IMR-90 (cell line): ENCODE measurements at regions not wholly inside any gene's neighbourhood (a gene's known extent, or its start where the extent isn't known, plus 50 kb on each side); places are given as distances from the start of the nearest gene placed in this dataset.

Experiments
- ATAC-seq: fragments of 200-7000 bp; cut with Tn5 transposase; 2 replicates; pipeline ENCODE4 v1.9.1; 2020; ENCODE audit warnings: low read depth, mild to moderate bottlenecking, moderate library complexity
- BruUV-seq: library from RNA; stranded (reverse); fragments of 400-500 nt; replicated peaks from 2 replicates; lab custom pipeline; 2021; lab: Mats Ljungman, UMichigan
- CTCF ChIA-PET: fragments of 300-600 bp; formaldehyde crosslinking; extraction: SDS; loops from one replicate; lab custom pipeline; 2021; ENCODE audit warnings: antibody characterized with exemption; lab: Yijun Ruan, JAX
- POLR2A ChIA-PET: fragments of 300-600 bp; sonication (Branson Sonifier 250); formaldehyde crosslinking; loops from one replicate; lab custom pipeline; 2022; ENCODE audit warnings: antibody characterized with exemption; ENCODE audit not compliant: unreplicated experiment; lab: Charles Lee
- DNase-seq: peaks from one replicate; pipeline ENCODE4 v3.0.0; 2013
- H2AFZ ChIP-seq: replicated peaks from 2 replicates; pipeline ENCODE3; 2013; ENCODE audit warnings: low read length, mild to moderate bottlenecking; ENCODE audit not compliant: poor library complexity
- H2AK5ac ChIP-seq: 2 replicates; pipeline ENCODE4 v1.6.1; 2013; ENCODE audit warnings: low read depth, low read length, inconsistent platforms
- H2AK9ac ChIP-seq: replicated peaks from 2 replicates; pipeline ENCODE3; 2013; ENCODE audit warnings: mild to moderate bottlenecking, low read depth, low read length, moderate library complexity; ENCODE audit not compliant: poor library complexity
- H2BK120ac ChIP-seq: 2 replicates; pipeline ENCODE4 v1.6.1; 2013; ENCODE audit warnings: low read depth, low read length, inconsistent platforms
- H2BK15ac ChIP-seq: 3 replicates; pipeline ENCODE4 v1.6.1; 2013; ENCODE audit warnings: low read depth, low read length, inconsistent platforms
- H2BK20ac ChIP-seq: 2 replicates; pipeline ENCODE4 v1.6.1; 2013; ENCODE audit warnings: low read depth, mild to moderate bottlenecking, inconsistent platforms, low read length, moderate library complexity
- H2BK5ac ChIP-seq: 2 replicates; pipeline ENCODE4 v1.6.1; 2013; ENCODE audit warnings: mild to moderate bottlenecking, low read depth, low read length, inconsistent platforms; ENCODE audit not compliant: poor library complexity, severe bottlenecking
- H3K14ac ChIP-seq: replicated peaks from 2 replicates; pipeline ENCODE4 v1.6.1; 2013; ENCODE audit warnings: low read depth, low read length, inconsistent platforms
- H3K18ac ChIP-seq: 2 replicates; pipeline ENCODE4 v1.6.1; 2013; ENCODE audit warnings: low read depth, low read length, control low read depth
- H3K23ac ChIP-seq: 2 replicates; pipeline ENCODE4 v1.6.1; 2013; ENCODE audit warnings: low read depth, low read length, inconsistent platforms
- H3K27ac ChIP-seq: 2 replicates; pipeline ENCODE4 v1.5.1; 2013; ENCODE audit warnings: mild to moderate bottlenecking, control low read depth, low read length; ENCODE audit not compliant: insufficient read depth
- H3K27me3 ChIP-seq: 2 replicates; pipeline ENCODE4 v1.6.1; 2013; ENCODE audit warnings: low read length; ENCODE audit not compliant: control insufficient read depth, insufficient read depth
- H3K36me3 ChIP-seq: 2 replicates; pipeline ENCODE4 v1.6.1; 2013; ENCODE audit warnings: low read length, mixed read lengths; ENCODE audit not compliant: control insufficient read depth, insufficient read depth
- H3K4ac ChIP-seq: 2 replicates; pipeline ENCODE4 v1.6.1; 2013; ENCODE audit warnings: low read depth, low read length, inconsistent platforms
- H3K4me1 ChIP-seq: 2 replicates; pipeline ENCODE4 v1.6.1; 2013; ENCODE audit warnings: low read length, mixed read lengths; ENCODE audit not compliant: control insufficient read depth, insufficient read depth
- H3K4me2 ChIP-seq: 2 replicates; pipeline ENCODE4 v1.6.1; 2013; ENCODE audit warnings: low read depth, mild to moderate bottlenecking, control low read depth, low read length, moderate library complexity
- H3K4me3 ChIP-seq: 2 replicates; pipeline ENCODE4 v1.5.1; 2013; ENCODE audit warnings: low read depth, mild to moderate bottlenecking, control low read depth, low read length, moderate library complexity; ENCODE audit not compliant: insufficient read depth
- H3K56ac ChIP-seq: 2 replicates; pipeline ENCODE4 v1.6.1; 2013; ENCODE audit warnings: low read length, inconsistent platforms; ENCODE audit not compliant: insufficient read depth; ENCODE audit errors: extremely low read depth
- H3K79me1 ChIP-seq, 2 experiments: 2 replicates each; pipeline ENCODE4 v1.6.1; 2013; ENCODE audit warnings: low read length in 2 of 2, inconsistent platforms in 1 of 2, low read depth in 1 of 2
- H3K9ac ChIP-seq: 2 replicates; pipeline ENCODE4 v1.6.1; 2013; ENCODE audit warnings: low read depth, low read length, control low read depth
- H3K9me1 ChIP-seq: 2 replicates; pipeline ENCODE4 v1.6.1; 2013; ENCODE audit warnings: low read length, inconsistent platforms; ENCODE audit not compliant: insufficient read depth
- H3K9me3 ChIP-seq: 2 replicates; pipeline ENCODE4 v1.6.1; 2013; ENCODE audit warnings: low read length; ENCODE audit not compliant: control insufficient read depth, insufficient read depth
- H4K20me1 ChIP-seq: 2 replicates; pipeline ENCODE4 v1.6.1; 2013; ENCODE audit warnings: low read length, inconsistent platforms; ENCODE audit not compliant: insufficient read depth
- H4K5ac ChIP-seq: 2 replicates; pipeline ENCODE4 v1.6.1; 2013; ENCODE audit warnings: mild to moderate bottlenecking, low read depth, low read length, control low read depth
- H4K8ac ChIP-seq, 2 experiments: 2 replicates each; pipeline ENCODE4 v1.6.1; 2013; ENCODE audit warnings: low read depth in 2 of 2, low read length in 2 of 2, control low read depth in 1 of 2, inconsistent platforms in 1 of 2
- H4K91ac ChIP-seq: 2 replicates; pipeline ENCODE4 v1.6.1; 2013; ENCODE audit warnings: low read depth, low read length, inconsistent platforms; ENCODE audit not compliant: insufficient read depth
- CHD1 ChIP-seq: IDR thresholded peaks from 2 replicates; pipeline ENCODE4 v1.6.1; 2012; ENCODE audit warnings: low read depth, low read length, improper control_type of control experiment
- NFE2L2 ChIP-seq: fragments of 150-350 bp; IDR thresholded peaks from 2 replicates; pipeline ENCODE4 v1.6.1; 2016; ENCODE audit warnings: low read depth, mild to moderate bottlenecking, low read length
- RCOR1 ChIP-seq: IDR thresholded peaks from 2 replicates; pipeline ENCODE4 v1.6.1; 2012; ENCODE audit warnings: mild to moderate bottlenecking, low read length, improper control_type of control experiment; ENCODE audit not compliant: insufficient replicate concordance
- SMC3 ChIP-seq: fragments of 150-350 bp; IDR thresholded peaks from 2 replicates; pipeline ENCODE4 v1.6.1; 2016; ENCODE audit warnings: low read depth, mild to moderate bottlenecking, antibody characterized with exemption, low read length, moderate library complexity
- WGBS, 2 experiments: methylation state at CpG; one replicate each; pipeline versions ENCODE4 v1.1.5 to v1.1.7; 2013; ENCODE audit warnings: missing lambda C conversion rate in 2 of 2; ENCODE audit not compliant: insufficient read length in 1 of 2; ENCODE audit errors: extremely low coverage in 2 of 2; 5-methylcytosine and 5-hydroxymethylcytosine counted together
- dilution Hi-C: fragments of 300-500 bp; cut with HindIII; formaldehyde crosslinking; loops from one replicate; pipeline ENCODE4 v1.14.3; 2018; ENCODE audit warnings: low sequenced_read_pairs; ENCODE audit not compliant: unreplicated experiment
- in situ Hi-C: fragments of 300-500 bp; cut with MboI; formaldehyde crosslinking; loops from 3 replicates; pipeline ENCODE4 v1.14.3; 2019; ENCODE audit warnings: low sequenced_read_pairs, inconsistent platforms, mixed read lengths
- intact Hi-C: fragments of 100-400 bp; cut with micrococcal nuclease; formaldehyde crosslinking; loops from 2 replicates; pipeline ENCODE4 v1.10.0; 2022

GRCh38 chr6:145142958-145143357 lies 592.4 kb downstream of the EPM2A start:
- Histone ChIP-seq H3K56ac (no peak overlapping the region), H3K36me3 (no peaks in the 10 kb centered on the region), H2BK120ac (no peak overlapping the region), H3K79me1 (no peaks in the 10 kb centered on the region), H4K5ac (no peak overlapping the region), H2AK5ac (no peak overlapping the region), H4K8ac (no peak overlapping the region), H3K18ac (no peak overlapping the region), H2AK9ac (no peak overlapping the region), H2BK5ac (no peak overlapping the region), H3K9me3 (no peaks in the 10 kb centered on the region), H3K14ac (no peak overlapping the region), H3K9ac (no peak overlapping the region), H2BK20ac (no peak overlapping the region), H3K4ac (no peak overlapping the region), H3K9me1 (no peaks in the 10 kb centered on the region; the same call in 1 of the 2 replicates), H3K27ac (no peak overlapping the region), H3K27me3 (no peaks in the 10 kb centered on the region), H3K4me1 (0 out of 2 replicates have a peak, but pooled peaks cover 3% of the 10 kb centered on the region), H3K23ac (no peak overlapping the region), H3K4me2 (no peak overlapping the region), H4K91ac (no peak overlapping the region), H4K20me1 (no peaks in the 10 kb centered on the region), H3K4me3 (no peak overlapping the region), H2AFZ (no peak overlapping the region), H2BK15ac (no peak overlapping the region)
- no CpG with 5 or more reads among the region's 1 CpG for WGBS, 2 experiments
- in situ Hi-C loops, result no loop called here
- intact Hi-C loops, result no loop called here
- ATAC-seq (no peak), DNase-seq (no peak)
- BruUV-seq, result no TSS peak
- ChIA-PET POLR2A (no interaction called here), CTCF (no interaction called here)
- dilution Hi-C loops, result no loop called here
- TF ChIP-seq NFE2L2 (no peak), RCOR1 (no peak), CHD1 (no peak), SMC3 (no peak)
